Hepatocyte (in vitro differentiated cells): ENCODE measurements at regions not wholly inside any gene's neighbourhood (a gene's known extent, or its start where the extent isn't known, plus 50 kb on each side); places are given as distances from the start of the nearest gene placed in this dataset.
"Not testable (repeated sequence)": the region's sequence is repeated elsewhere in the genome, so short reads cannot be mapped to it uniquely, and the experiment has no call there.

Experiments used
- DNase-seq: peaks from one replicate; pipeline ENCODE4 v3.0.0-alpha.2; 2016; ENCODE audit warnings: low spot score
- H2AFZ ChIP-seq: fragments of 200-600 bp; sonication (generic); 2 replicates; pipeline ENCODE4 v1.6.0; 2016; ENCODE audit warnings: antibody characterized with exemption, mild to moderate bottlenecking
- H3K27ac ChIP-seq: fragments of 200-600 bp; sonication (generic); 2 replicates; pipeline ENCODE4 v1.5.1; 2016; ENCODE audit warnings: mild to moderate bottlenecking
- H3K27me3 ChIP-seq: fragments of 200-600 bp; sonication (generic); 2 replicates; pipeline ENCODE4 v1.6.1; 2016
- H3K36me3 ChIP-seq: fragments of 200-600 bp; sonication (generic); replicated peaks from 2 replicates; pipeline ENCODE4 v1.5.1; 2016; ENCODE audit warnings: low read depth; ENCODE audit not compliant: insufficient read depth
- H3K4me1 ChIP-seq: fragments of 200-600 bp; sonication (generic); 2 replicates; pipeline ENCODE4 v1.5.1; 2016; ENCODE audit warnings: mild to moderate bottlenecking, moderate library complexity; ENCODE audit not compliant: insufficient read depth
- H3K4me2 ChIP-seq: fragments of 200-600 bp; sonication (generic); 2 replicates; pipeline ENCODE4 v1.6.0; 2016
- H3K4me3 ChIP-seq: fragments of 200-600 bp; sonication (generic); 2 replicates; pipeline ENCODE4 v1.5.1; 2016; ENCODE audit warnings: mild to moderate bottlenecking
- H3K79me2 ChIP-seq: fragments of 200-600 bp; sonication (generic); 2 replicates; pipeline ENCODE4 v1.6.0; 2017; ENCODE audit warnings: mild to moderate bottlenecking
- H3K9me2 ChIP-seq: fragments of 200-600 bp; sonication (generic); replicated peaks from 2 replicates; pipeline ENCODE4 v1.6.0; 2017; ENCODE audit warnings: mild to moderate bottlenecking; ENCODE audit not compliant: insufficient read depth
- H3K9me3 ChIP-seq: fragments of 200-600 bp; sonication (generic); 2 replicates; pipeline ENCODE4 v1.5.1; 2016; ENCODE audit warnings: low read depth, mild to moderate bottlenecking
- H4K20me1 ChIP-seq: fragments of 200-600 bp; sonication (generic); 2 replicates; pipeline ENCODE4 v1.6.0; 2016; ENCODE audit warnings: mild to moderate bottlenecking; ENCODE audit not compliant: insufficient read depth, poor library complexity, severe bottlenecking
- CTCF ChIP-seq: fragments of 200-600 bp; sonication (generic); IDR thresholded peaks from 2 replicates; pipeline ENCODE4 v1.5.1; 2016; ENCODE audit warnings: antibody characterized with exemption, mild to moderate bottlenecking; ENCODE audit not compliant: poor library complexity
- EZH2 ChIP-seq: fragments of 200-600 bp; sonication (generic); IDR thresholded peaks from 2 replicates; pipeline ENCODE4 v1.6.1; 2016; ENCODE audit warnings: antibody characterized with exemption, mild to moderate bottlenecking, borderline replicate concordance
- EZH2phosphoT487 ChIP-seq: fragments of 200-600 bp; sonication (generic); IDR thresholded peaks from one replicate; pipeline ENCODE4 v1.6.1; 2018; ENCODE audit warnings: antibody characterized with exemption, mild to moderate bottlenecking, low read depth, moderate library complexity; ENCODE audit not compliant: unreplicated experiment, severe bottlenecking
- WGBS: methylation state at CpG from one replicate; pipeline ENCODE4 v1.1.6; 2016; ENCODE audit warnings: low lambda C conversion rate; ENCODE audit errors: missing lambda C conversion rate; 5-methylcytosine and 5-hydroxymethylcytosine counted together

- 92% methylated on average over 5 of the region's 5 CpGs for WGBS
- H3K36me3 ChIP-seq = no peaks in the 10 kb centered on the region
These were observed 388.7 kb downstream of the PRELID2 start for GRCh38 chr5:145446412-145446811.

GRCh38 chr5:145445027-145445426 lies 390.1 kb downstream of the PRELID2 start:
- H3K36me3 ChIP-seq = no peaks in the 10 kb centered on the region
- no peaks in the 10 kb centered on the region for H3K9me3 ChIP-seq
- no peak overlapping the region for H3K4me3 ChIP-seq
- no peak overlapping the region for H3K4me2 ChIP-seq
- no peaks in the 10 kb centered on the region for H3K9me2 ChIP-seq
- no peaks in the 10 kb centered on the region for H4K20me1 ChIP-seq
- no peak overlapping the region for H2AFZ ChIP-seq
- no peaks in the 10 kb centered on the region for H3K4me1 ChIP-seq
- no peaks in the 10 kb centered on the region for H3K27me3 ChIP-seq
- no peak overlapping the region for H3K27ac ChIP-seq
- no peak for TF ChIP-seq CTCF
- TF ChIP-seq EZH2phosphoT487 = no peak
- no peak for TF ChIP-seq EZH2
- no peak for DNase-seq
- 94% methylated on average over 2 of the region's 2 CpGs for WGBS
- H3K79me2 ChIP-seq = no peaks in the 10 kb centered on the region

More at GRCh38 chr5:145446412-145446811, 388.7 kb downstream of the PRELID2 start:
- TF ChIP-seq CTCF (no peak), EZH2 (no peak), EZH2phosphoT487 (no peak)
- no peak overlapping the region for H3K4me2 ChIP-seq
- H3K9me3 ChIP-seq = no peaks in the 10 kb centered on the region
- H3K27me3 ChIP-seq = no peaks in the 10 kb centered on the region
- no peak overlapping the region for H2AFZ ChIP-seq
- no peaks in the 10 kb centered on the region for H3K4me1 ChIP-seq
- no peak overlapping the region for H3K4me3 ChIP-seq
- H4K20me1 ChIP-seq = no peaks in the 10 kb centered on the region
- DNase-seq = no peak
- H3K27ac ChIP-seq = no peak overlapping the region
- no peaks in the 10 kb centered on the region for H3K9me2 ChIP-seq
- H3K79me2 ChIP-seq = no peaks in the 10 kb centered on the region

- DNase-seq = no peak
- no peaks in the 10 kb centered on the region for H3K79me2 ChIP-seq
- no peaks in the 10 kb centered on the region for H3K4me1 ChIP-seq
- no peak overlapping the region for H3K4me2 ChIP-seq
- no peaks in the 10 kb centered on the region for H3K27me3 ChIP-seq
- H3K27ac ChIP-seq = no peak overlapping the region
- no peaks in the 10 kb centered on the region for H3K9me3 ChIP-seq
- no peak overlapping the region for H3K4me3 ChIP-seq
- TF ChIP-seq EZH2 (no peak), EZH2phosphoT487 (no peak), CTCF (no peak)
- no peaks in the 10 kb centered on the region for H3K9me2 ChIP-seq
- H2AFZ ChIP-seq = no peak overlapping the region
- H3K36me3 ChIP-seq = no peaks in the 10 kb centered on the region
- 91% methylated on average over 4 of the region's 4 CpGs for WGBS
- no peaks in the 10 kb centered on the region for H4K20me1 ChIP-seq
These were observed 391.2 kb downstream of the PRELID2 start for GRCh38 chr5:145443964-145444363.

GRCh38 chr5:145443366-145443765 lies 391.8 kb downstream of the PRELID2 start:
- no peak overlapping the region for H3K4me2 ChIP-seq
- H3K9me2 ChIP-seq = no peaks in the 10 kb centered on the region
- H3K4me3 ChIP-seq = no peak overlapping the region
- no peak overlapping the region for H2AFZ ChIP-seq
- WGBS = 69% methylated on average over 2 of the region's 2 CpGs
- H3K9me3 ChIP-seq = no peaks in the 10 kb centered on the region
- no peaks in the 10 kb centered on the region for H3K27me3 ChIP-seq
- no peaks in the 10 kb centered on the region for H3K4me1 ChIP-seq
- no peak for DNase-seq
- H4K20me1 ChIP-seq = no peaks in the 10 kb centered on the region
- no peak overlapping the region for H3K27ac ChIP-seq
- no peaks in the 10 kb centered on the region for H3K79me2 ChIP-seq
- no peaks in the 10 kb centered on the region for H3K36me3 ChIP-seq
- TF ChIP-seq EZH2phosphoT487 = no peak
- no peak for TF ChIP-seq EZH2
- no peak for TF ChIP-seq CTCF

- not testable (repeated sequence) for H4K20me1 ChIP-seq, H3K36me3 ChIP-seq, H3K9me2 ChIP-seq, H3K4me3 ChIP-seq, H3K9me3 ChIP-seq, DNase-seq, H2AFZ ChIP-seq, H3K4me2 ChIP-seq, H3K4me1 ChIP-seq, H3K27ac ChIP-seq, H3K27me3 ChIP-seq, H3K79me2 ChIP-seq
- 68% methylated on average over 6 of the region's 6 CpGs for WGBS
These were observed 392.5 kb downstream of the PRELID2 start for GRCh38 chr5:145442661-145443060.
